ENCODE measurements at regions not wholly inside any gene's neighbourhood (a gene's known extent, or its start where the extent isn't known, plus 50 kb on each side); places are given as distances from the start of the nearest gene placed in this dataset.

GRCh38 chr19:34837262-34837661 lies 64.2 kb upstream of the ZNF599 start:
- DNase-seq (ENCODE audit: low read depth, low spot score), result no peak
- in situ Hi-C loops (cut with HindIII; ENCODE audit: low sequenced_read_pairs), result no loop called here
- H3K4me3 ChIP-seq (ENCODE audit: low read depth, low read length), result no peak overlapping the region
- TF ChIP-seq, protein P1, sequence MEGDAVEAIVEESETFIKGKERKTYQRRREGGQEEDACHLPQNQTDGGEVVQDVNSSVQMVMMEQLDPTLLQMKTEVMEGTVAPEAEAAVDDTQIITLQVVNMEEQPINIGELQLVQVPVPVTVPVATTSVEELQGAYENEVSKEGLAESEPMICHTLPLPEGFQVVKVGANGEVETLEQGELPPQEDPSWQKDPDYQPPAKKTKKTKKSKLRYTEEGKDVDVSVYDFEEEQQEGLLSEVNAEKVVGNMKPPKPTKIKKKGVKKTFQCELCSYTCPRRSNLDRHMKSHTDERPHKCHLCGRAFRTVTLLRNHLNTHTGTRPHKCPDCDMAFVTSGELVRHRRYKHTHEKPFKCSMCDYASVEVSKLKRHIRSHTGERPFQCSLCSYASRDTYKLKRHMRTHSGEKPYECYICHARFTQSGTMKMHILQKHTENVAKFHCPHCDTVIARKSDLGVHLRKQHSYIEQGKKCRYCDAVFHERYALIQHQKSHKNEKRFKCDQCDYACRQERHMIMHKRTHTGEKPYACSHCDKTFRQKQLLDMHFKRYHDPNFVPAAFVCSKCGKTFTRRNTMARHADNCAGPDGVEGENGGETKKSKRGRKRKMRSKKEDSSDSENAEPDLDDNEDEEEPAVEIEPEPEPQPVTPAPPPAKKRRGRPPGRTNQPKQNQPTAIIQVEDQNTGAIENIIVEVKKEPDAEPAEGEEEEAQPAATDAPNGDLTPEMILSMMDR (IDR thresholded peaks at IDR 0.05; ENCODE audit: low read depth, low read length), result no peak

GRCh38 chr19:34835631-34836351 lies 62.8 kb upstream of the ZNF599 start:
- TF ChIP-seq, protein P1 (IDR thresholded peaks at IDR 0.05; ENCODE audit: low read depth, low read length), result no peak
- H3K4me3 ChIP-seq (ENCODE audit: low read depth, low read length), result no peak overlapping the region
- DNase-seq (ENCODE audit: low read depth, low spot score), result no peak
- in situ Hi-C loops (cut with HindIII; ENCODE audit: low sequenced_read_pairs), result no loop called here

DNA sequence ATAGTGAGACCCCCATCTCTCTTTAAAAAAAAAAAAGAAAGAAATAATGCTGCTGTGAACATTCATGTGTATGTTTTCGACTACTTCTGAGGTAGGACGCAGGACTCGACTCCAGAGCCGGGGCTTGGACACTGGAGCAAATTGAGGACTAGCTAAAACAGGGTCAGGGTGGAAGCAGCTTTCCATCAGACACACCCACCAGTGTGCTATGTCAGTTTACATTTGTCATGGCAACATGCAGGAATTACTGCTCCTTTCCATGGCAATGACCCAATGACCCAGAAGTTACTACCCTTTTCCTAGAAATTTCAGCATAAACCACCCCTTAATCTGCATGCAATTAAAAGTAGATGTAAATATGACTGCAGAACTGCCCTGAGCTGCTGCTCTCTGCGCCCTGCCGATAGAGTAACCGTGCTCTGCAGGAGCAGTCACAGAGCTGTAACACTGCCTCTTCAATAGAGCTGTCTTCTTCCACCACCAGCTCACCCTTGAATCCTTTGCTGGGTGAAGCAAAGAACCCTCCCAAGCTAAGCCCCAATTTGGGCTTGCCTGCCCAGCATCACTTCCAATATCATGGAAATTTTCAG lies 61.6 kb upstream of the ZNF599 start:
- no peak overlapping the region for H3K4me3 ChIP-seq (ENCODE audit: low read depth, low read length)
- DNase-seq (ENCODE audit: low read depth, low spot score), result no peak
- TF ChIP-seq, protein P1 (IDR thresholded peaks at IDR 0.05; ENCODE audit: low read depth, low read length), result no peak
- in situ Hi-C loops (cut with HindIII; ENCODE audit: low sequenced_read_pairs), result no loop called here

GRCh38 chr19:34832581-34833112 lies 59.6 kb upstream of the ZNF599 start:
- in situ Hi-C loops (cut with HindIII; ENCODE audit: low sequenced_read_pairs), result no loop called here

GRCh38 chr19:34831714-34832113 lies 58.7 kb upstream of the ZNF599 start:
- H3K4me3 ChIP-seq (ENCODE audit: low read depth, low read length), result no peak overlapping the region
- in situ Hi-C loops (cut with HindIII; ENCODE audit: low sequenced_read_pairs), result no loop called here
- no peak for DNase-seq (ENCODE audit: low read depth, low spot score)
- TF ChIP-seq, protein P1 (IDR thresholded peaks at IDR 0.05; ENCODE audit: low read depth, low read length), result no peak

More at GRCh38 chr19:34832581-34833112, 59.6 kb upstream of the ZNF599 start:
- DNase-seq (ENCODE audit: low read depth, low spot score), result no peak
- no peak overlapping the region for H3K4me3 ChIP-seq (ENCODE audit: low read depth, low read length)
- TF ChIP-seq, protein P1 (IDR thresholded peaks at IDR 0.05; ENCODE audit: low read depth, low read length), result no peak

DNA sequence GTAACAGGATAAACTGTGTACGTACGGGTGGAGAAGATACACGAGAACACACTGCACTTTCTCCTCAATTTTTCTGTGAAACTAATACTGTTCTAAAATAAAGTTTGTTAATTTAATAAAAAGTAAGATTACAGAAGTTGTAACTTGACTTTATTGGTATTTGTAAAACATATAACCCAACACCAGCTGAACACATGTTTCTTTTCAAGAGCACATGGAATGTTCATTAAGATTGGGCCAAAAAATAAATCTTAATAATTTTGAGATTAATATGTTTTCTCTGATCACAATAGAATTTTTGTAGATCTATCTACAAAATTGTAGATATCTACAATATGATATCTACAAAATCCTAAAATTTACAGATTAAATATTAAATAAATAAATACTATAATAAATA lies 55.1 kb upstream of the ZNF599 start:
- H3K4me3 ChIP-seq (ENCODE audit: low read depth, low read length), result no peak overlapping the region
- TF ChIP-seq, protein P1 (IDR thresholded peaks at IDR 0.05; ENCODE audit: low read depth, low read length), result no peak
- no peak for DNase-seq (ENCODE audit: low read depth, low spot score)
- in situ Hi-C loops (cut with HindIII; ENCODE audit: low sequenced_read_pairs), result no loop called here
